IMR-90 (cell line): ENCODE measurements at regions not wholly inside any gene's neighbourhood (a gene's known extent, or its start where the extent isn't known, plus 50 kb on each side); places are given as distances from the start of the nearest gene placed in this dataset.
"Not testable (repeated sequence)": the region's sequence is repeated elsewhere in the genome, so short reads cannot be mapped to it uniquely, and the experiment has no call there.

Experiments
- CTCF ChIP-seq: conservative IDR thresholded peaks from 2 replicates; pipeline ENCODE4 v1.5.1; 2012; ENCODE audit warnings: mild to moderate bottlenecking, low read depth, low read length, improper control_type of control experiment
- MXI1 ChIP-seq: IDR thresholded peaks from 2 replicates; pipeline ENCODE4 v1.6.1; 2012; ENCODE audit warnings: low read depth, mild to moderate bottlenecking, low read length, moderate library complexity, borderline replicate concordance

- not testable (repeated sequence) for TF ChIP-seq MXI1, CTCF
Observed at GRCh38 chr6:68160812-68161211, 474.3 kb upstream of the ADGRB3 start.
